H9 (cell line): ENCODE measurements at regions not wholly inside any gene's neighbourhood (a gene's known extent, or its start where the extent isn't known, plus 50 kb on each side); places are given as distances from the start of the nearest gene placed in this dataset.

ENCODE experiments used
- DNase-seq: peaks from one replicate; pipeline ENCODE4 v3.0.0-alpha.2; 2017
- H2AFZ ChIP-seq: one replicate; pipeline ENCODE4 v1.6.1; 2013; ENCODE audit warnings: mild to moderate bottlenecking, low read length, control low read depth, moderate library complexity
- H2AK5ac ChIP-seq: 2 replicates; pipeline ENCODE4 v1.6.1; 2013; ENCODE audit warnings: low read length, control low read depth, mixed read lengths; ENCODE audit not compliant: insufficient read length
- H2BK120ac ChIP-seq: one replicate; pipeline ENCODE4 v1.6.1; 2013; ENCODE audit warnings: low read depth, mild to moderate bottlenecking, low read length, control low read depth, inconsistent platforms; ENCODE audit not compliant: poor library complexity, severe bottlenecking
- H2BK12ac ChIP-seq: 2 replicates; pipeline ENCODE4 v1.6.1; 2013; ENCODE audit warnings: low read length, control low read depth, mixed read lengths, low read depth; ENCODE audit not compliant: insufficient read length
- H2BK15ac ChIP-seq: 2 replicates; pipeline ENCODE4 v1.6.1; 2013; ENCODE audit warnings: low read depth, low read length, control low read depth
- H2BK20ac ChIP-seq: one replicate; pipeline ENCODE4 v1.6.1; 2013; ENCODE audit warnings: low read depth, mild to moderate bottlenecking, low read length, control low read depth, inconsistent platforms; ENCODE audit not compliant: poor library complexity, severe bottlenecking
- H2BK5ac ChIP-seq: 2 replicates; pipeline ENCODE4 v1.6.1; 2013; ENCODE audit warnings: low read length, control low read depth, mixed read lengths; ENCODE audit not compliant: insufficient read length
- H3K14ac ChIP-seq: 2 replicates; pipeline ENCODE4 v1.6.1; 2013; ENCODE audit warnings: low read length, control low read depth; ENCODE audit not compliant: insufficient read depth
- H3K18ac ChIP-seq: 2 replicates; pipeline ENCODE4 v1.6.1; 2013; ENCODE audit warnings: low read depth, mild to moderate bottlenecking, mixed read lengths, low read length, control low read depth; ENCODE audit not compliant: insufficient read length
- H3K23ac ChIP-seq: 2 replicates; pipeline ENCODE4 v1.6.1; 2013; ENCODE audit warnings: low read length, control low read depth, mixed read lengths, low read depth; ENCODE audit not compliant: insufficient read length
- H3K23me2 ChIP-seq: 2 replicates; pipeline ENCODE4 v1.6.1; 2013; ENCODE audit warnings: low read depth, mild to moderate bottlenecking, mixed read lengths, low read length, control low read depth; ENCODE audit not compliant: insufficient read length, poor library complexity, severe bottlenecking
- H3K27ac ChIP-seq: 2 replicates; pipeline ENCODE4 v1.5.1; 2013; ENCODE audit warnings: low read length, control low read depth, mixed read lengths, low read depth; ENCODE audit not compliant: insufficient read length
- H3K27me3 ChIP-seq: 2 replicates; pipeline ENCODE4 v1.6.1; 2013; ENCODE audit warnings: low read length, control low read depth, inconsistent platforms; ENCODE audit not compliant: insufficient read depth
- H3K4ac ChIP-seq: 2 replicates; pipeline ENCODE4 v1.6.1; 2013; ENCODE audit warnings: low read depth, mild to moderate bottlenecking, control low read depth, inconsistent platforms, low read length, moderate library complexity
- H3K4me1 ChIP-seq: 2 replicates; pipeline ENCODE4 v1.6.1; 2013; ENCODE audit warnings: low read length, control low read depth, inconsistent platforms; ENCODE audit not compliant: insufficient read depth
- H3K4me2 ChIP-seq: 2 replicates; pipeline ENCODE4 v1.6.1; 2013; ENCODE audit warnings: low read length, control low read depth, mixed read lengths; ENCODE audit not compliant: insufficient read length, insufficient read depth
- H3K56ac ChIP-seq: 2 replicates; pipeline ENCODE4 v1.6.1; 2013; ENCODE audit warnings: low read depth, mild to moderate bottlenecking, mixed read lengths, low read length, control low read depth; ENCODE audit not compliant: insufficient read length
- H3K79me1 ChIP-seq: 2 replicates; pipeline ENCODE4 v1.6.1; 2013; ENCODE audit warnings: low read depth, mild to moderate bottlenecking, moderate library complexity, low read length, control low read depth, inconsistent platforms; ENCODE audit not compliant: insufficient read depth, poor library complexity, severe bottlenecking
- H3K79me2 ChIP-seq: 2 replicates; pipeline ENCODE4 v1.6.1; 2013; ENCODE audit warnings: low read length, control low read depth, inconsistent platforms; ENCODE audit not compliant: insufficient read depth
- H3K9ac ChIP-seq: 2 replicates; pipeline ENCODE4 v1.6.1; 2013; ENCODE audit warnings: low read length, control low read depth, mixed read lengths; ENCODE audit not compliant: insufficient read length; ENCODE audit errors: extremely low read depth
- H3K9me3 ChIP-seq: one replicate; pipeline ENCODE4 v1.6.1; 2013; ENCODE audit warnings: low read depth, low read length, inconsistent platforms; ENCODE audit not compliant: control insufficient read depth
- H3T11ph ChIP-seq: one replicate; pipeline ENCODE4 v1.6.1; 2013; ENCODE audit warnings: mild to moderate bottlenecking, low read length, control low read depth, inconsistent platforms
- H4K20me1 ChIP-seq: one replicate; pipeline ENCODE4 v1.6.1; 2013; ENCODE audit not compliant: control insufficient read depth, insufficient read length, insufficient read depth
- H4K5ac ChIP-seq: 2 replicates; pipeline ENCODE4 v1.6.1; 2013; ENCODE audit warnings: low read depth, mild to moderate bottlenecking, mixed read lengths, low read length, control low read depth; ENCODE audit not compliant: insufficient read length
- H4K8ac ChIP-seq: replicated peaks from 2 replicates; pipeline ENCODE4 v1.6.1; 2013; ENCODE audit warnings: low read length, control low read depth, mixed read lengths, low read depth; ENCODE audit not compliant: insufficient read length
- H4K91ac ChIP-seq: 2 replicates; pipeline ENCODE4 v1.6.1; 2013; ENCODE audit warnings: low read depth, mild to moderate bottlenecking, moderate library complexity, mixed read lengths, low read length, control low read depth; ENCODE audit not compliant: insufficient read length
- H3K27ac Mint-ChIP-seq, 3 experiments: 2 replicates in 2 of 3; 3 replicates in 1 of 3; pipeline ENCODE4 v1.8.0; 2020 to 2021; ENCODE audit warnings: mixed read lengths in 3 of 3, mild to moderate bottlenecking in 1 of 3, moderate library complexity in 1 of 3
- H3K27me3 Mint-ChIP-seq: 2 replicates; pipeline ENCODE4 v1.8.0; 2021; ENCODE audit warnings: low read depth, mild to moderate bottlenecking, moderate library complexity, mixed read lengths
- H3K36me3 Mint-ChIP-seq, 3 experiments: 2 replicates in 2 of 3; 3 replicates in 1 of 3; pipeline ENCODE4 v1.8.0; 2020 to 2021; ENCODE audit warnings: low read depth in 3 of 3, mixed read lengths in 3 of 3; ENCODE audit not compliant: insufficient read depth in 1 of 3
- H3K4me1 Mint-ChIP-seq, 2 experiments: 2 replicates each; pipeline ENCODE4 v1.8.0; 2020; ENCODE audit warnings: mixed read lengths in 2 of 2
- H3K4me3 Mint-ChIP-seq, 2 experiments: 2 replicates in 1 of 2; 3 replicates in 1 of 2; pipeline ENCODE4 v1.8.0; 2020 to 2021; ENCODE audit warnings: mild to moderate bottlenecking in 2 of 2, mixed read lengths in 2 of 2, moderate library complexity in 1 of 2
- H3K9me3 Mint-ChIP-seq, 2 experiments: 2 replicates in 1 of 2; 3 replicates in 1 of 2; pipeline ENCODE4 v1.8.0; 2020; ENCODE audit warnings: mild to moderate bottlenecking in 2 of 2, mixed read lengths in 2 of 2, moderate library complexity in 1 of 2
- TF ChIP-seq, protein P1 (sequence below): fragments of 200-600 bp; sonication (generic); conservative IDR thresholded peaks from 3 replicates; pipeline ENCODE4 v1.8.0; 2021; ENCODE audit warnings: antibody characterized with exemption, mild to moderate bottlenecking

DNA sequence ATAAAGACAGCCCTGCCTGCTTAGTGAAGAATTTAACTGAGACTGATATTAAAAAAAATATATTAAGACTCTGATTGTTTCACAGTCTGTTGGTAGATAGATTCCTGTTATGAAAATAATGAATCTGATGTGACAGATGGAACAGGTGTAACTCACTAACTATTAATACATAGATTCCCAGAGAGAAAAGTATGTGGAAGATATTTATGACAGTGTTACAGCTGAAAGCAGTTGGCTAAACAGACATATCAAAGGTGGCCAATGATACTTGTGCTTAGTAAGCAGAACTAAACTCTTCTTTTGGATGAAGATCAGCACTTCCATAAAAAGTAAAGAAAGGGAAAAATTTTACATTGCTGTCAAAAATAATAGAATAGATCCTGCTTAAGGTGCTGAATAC, 598.2 kb upstream of the CA10 start:
- Histone ChIP-seq H3K4me2 (no peak overlapping the region), H3K9ac (no peak overlapping the region), H3K14ac (no peak overlapping the region), H2BK15ac (no peak overlapping the region), H3K9me3 (no peaks in the 10 kb centered on the region), H4K8ac (no peak overlapping the region), H2BK120ac (no peak overlapping the region), H2AFZ (no peak overlapping the region), H3K27ac (no peak overlapping the region), H3K79me2 (no peaks in the 10 kb centered on the region), H3K27me3 (no peaks in the 10 kb centered on the region), H3K56ac (no peak overlapping the region), H3K4ac (no peak overlapping the region), H2BK12ac (no peak overlapping the region), H4K20me1 (no peaks in the 10 kb centered on the region), H4K91ac (no peak overlapping the region), H3K18ac (no peak overlapping the region), H4K5ac (no peak overlapping the region), H3K4me1 (no peaks in the 10 kb centered on the region), H2BK20ac (no peak overlapping the region), H2BK5ac (no peak overlapping the region), H3K23ac (no peak overlapping the region), H3K23me2 (no peaks in the 10 kb centered on the region), H3K79me1 (no peaks in the 10 kb centered on the region), H2AK5ac (no peak overlapping the region), H3T11ph (no peak overlapping the region)
- Mint-ChIP-seq H3K36me3 (peaks cover 0 to 5% (median 0%) of the 10 kb centered on the region in 3 experiments; a peak in 2 of 7 replicates), H3K4me3 (no peak overlapping the region), H3K9me3 (peaks cover 3 to 5% of the 10 kb centered on the region in 2 experiments; a peak in 4 of 5 replicates), H3K4me1 (peaks cover 3 to 4% of the 10 kb centered on the region in 2 experiments; a peak in 2 of 4 replicates), H3K27me3 (no peaks in the 10 kb centered on the region), H3K27ac (no peak overlapping the region)
- no peak for DNase-seq
- TF ChIP-seq, protein P1, sequence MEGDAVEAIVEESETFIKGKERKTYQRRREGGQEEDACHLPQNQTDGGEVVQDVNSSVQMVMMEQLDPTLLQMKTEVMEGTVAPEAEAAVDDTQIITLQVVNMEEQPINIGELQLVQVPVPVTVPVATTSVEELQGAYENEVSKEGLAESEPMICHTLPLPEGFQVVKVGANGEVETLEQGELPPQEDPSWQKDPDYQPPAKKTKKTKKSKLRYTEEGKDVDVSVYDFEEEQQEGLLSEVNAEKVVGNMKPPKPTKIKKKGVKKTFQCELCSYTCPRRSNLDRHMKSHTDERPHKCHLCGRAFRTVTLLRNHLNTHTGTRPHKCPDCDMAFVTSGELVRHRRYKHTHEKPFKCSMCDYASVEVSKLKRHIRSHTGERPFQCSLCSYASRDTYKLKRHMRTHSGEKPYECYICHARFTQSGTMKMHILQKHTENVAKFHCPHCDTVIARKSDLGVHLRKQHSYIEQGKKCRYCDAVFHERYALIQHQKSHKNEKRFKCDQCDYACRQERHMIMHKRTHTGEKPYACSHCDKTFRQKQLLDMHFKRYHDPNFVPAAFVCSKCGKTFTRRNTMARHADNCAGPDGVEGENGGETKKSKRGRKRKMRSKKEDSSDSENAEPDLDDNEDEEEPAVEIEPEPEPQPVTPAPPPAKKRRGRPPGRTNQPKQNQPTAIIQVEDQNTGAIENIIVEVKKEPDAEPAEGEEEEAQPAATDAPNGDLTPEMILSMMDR = no peak
